ENCODE measurements at regions not wholly inside any gene's neighbourhood (a gene's known extent, or its start where the extent isn't known, plus 50 kb on each side); places are given as distances from the start of the nearest gene placed in this dataset.

DNA sequence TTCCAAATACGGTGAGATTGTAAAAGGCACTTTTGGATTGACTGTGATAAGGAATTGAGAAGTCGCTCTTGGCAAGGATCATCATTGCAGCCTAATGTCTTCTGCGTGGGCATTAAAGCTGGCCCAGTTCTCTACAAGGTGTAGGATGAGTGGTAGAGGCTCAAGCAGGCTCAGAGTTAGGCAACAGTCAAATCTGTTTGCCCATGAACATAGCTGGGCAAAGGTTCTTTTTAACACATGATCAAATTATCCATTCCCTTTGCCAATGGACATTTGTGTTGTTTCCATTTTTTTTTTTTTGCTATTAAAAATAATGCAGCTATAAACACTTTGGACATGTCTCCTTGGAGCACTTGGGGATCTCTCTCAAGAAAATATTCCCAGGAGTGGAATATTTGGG is 229.1 kb upstream of the FAT1 start:
- H3K27ac ChIP-seq (ENCODE audit: low read depth in 2 of 2, low read length in 2 of 2) = no peak overlapping the region
- TF ChIP-seq, protein P1, sequence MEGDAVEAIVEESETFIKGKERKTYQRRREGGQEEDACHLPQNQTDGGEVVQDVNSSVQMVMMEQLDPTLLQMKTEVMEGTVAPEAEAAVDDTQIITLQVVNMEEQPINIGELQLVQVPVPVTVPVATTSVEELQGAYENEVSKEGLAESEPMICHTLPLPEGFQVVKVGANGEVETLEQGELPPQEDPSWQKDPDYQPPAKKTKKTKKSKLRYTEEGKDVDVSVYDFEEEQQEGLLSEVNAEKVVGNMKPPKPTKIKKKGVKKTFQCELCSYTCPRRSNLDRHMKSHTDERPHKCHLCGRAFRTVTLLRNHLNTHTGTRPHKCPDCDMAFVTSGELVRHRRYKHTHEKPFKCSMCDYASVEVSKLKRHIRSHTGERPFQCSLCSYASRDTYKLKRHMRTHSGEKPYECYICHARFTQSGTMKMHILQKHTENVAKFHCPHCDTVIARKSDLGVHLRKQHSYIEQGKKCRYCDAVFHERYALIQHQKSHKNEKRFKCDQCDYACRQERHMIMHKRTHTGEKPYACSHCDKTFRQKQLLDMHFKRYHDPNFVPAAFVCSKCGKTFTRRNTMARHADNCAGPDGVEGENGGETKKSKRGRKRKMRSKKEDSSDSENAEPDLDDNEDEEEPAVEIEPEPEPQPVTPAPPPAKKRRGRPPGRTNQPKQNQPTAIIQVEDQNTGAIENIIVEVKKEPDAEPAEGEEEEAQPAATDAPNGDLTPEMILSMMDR (IDR thresholded peaks at IDR 0.05; ENCODE audit: borderline replicate concordance, extremely low read depth, insufficient read depth) = no peak
- H3K9ac ChIP-seq (ENCODE audit: low read length in 3 of 3) = no peak overlapping the region
- H3K4me1 ChIP-seq (ENCODE audit: control insufficient read depth in 2 of 3, insufficient read depth in 2 of 3, low read depth in 1 of 3, low read length in 3 of 3) = peaks cover 0 to 2% (median 0%) of the 10 kb centered on the region in 3 donors
- no peaks in the 10 kb centered on the region for H3K9me3 ChIP-seq (ENCODE audit: control insufficient read depth in 2 of 3, insufficient read depth in 1 of 3, low read length in 3 of 3)
- H3K36me3 ChIP-seq (ENCODE audit: control insufficient read depth in 2 of 3, insufficient read depth in 3 of 3, low read length in 3 of 3) = no peaks in the 10 kb centered on the region
- DNase-seq = no peak
- no peak for FAIRE-seq
- intact Hi-C loops (cut with DNase I) = no loop called here
- no peak overlapping the region for H3K4me3 ChIP-seq (ENCODE audit: low read length in 3 of 3)
- H3K27me3 ChIP-seq (ENCODE audit: control insufficient read depth, insufficient read depth, low read length) = no peaks in the 10 kb centered on the region

DNA sequence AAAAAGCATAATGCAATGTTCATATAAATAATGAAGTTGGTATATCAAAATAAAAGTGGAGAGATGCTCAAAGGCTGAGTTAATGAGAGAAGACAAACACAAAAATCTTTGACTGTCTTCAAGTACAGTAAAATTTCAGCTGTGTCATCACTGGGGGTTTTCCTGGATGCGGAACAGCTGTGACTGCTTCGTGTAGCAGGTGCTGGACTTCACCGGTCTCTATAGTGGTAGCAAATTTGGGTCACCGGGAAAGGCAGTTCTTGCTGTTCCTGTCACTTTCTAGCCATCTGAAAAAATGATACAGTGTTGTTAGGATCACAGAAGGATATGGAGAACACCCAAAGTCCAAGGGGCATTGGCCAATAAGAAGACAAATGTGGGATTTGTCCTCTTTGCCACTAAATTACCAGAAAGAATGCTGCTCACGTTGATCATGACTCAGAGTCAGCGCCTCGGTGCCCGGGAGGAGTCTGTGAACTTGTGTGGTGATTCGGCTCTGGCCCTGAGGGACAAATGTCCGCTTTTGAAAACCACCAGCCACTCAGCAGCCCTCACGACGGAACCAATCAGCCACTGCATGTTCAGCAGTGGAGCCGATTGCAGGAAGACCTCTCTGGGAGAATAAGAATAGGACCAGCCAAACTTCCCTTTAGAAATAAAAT is 230.1 kb upstream of the FAT1 start:
- Histone ChIP-seq H3K27ac (ENCODE audit: low read depth in 2 of 2, low read length in 2 of 2) (no peak overlapping the region), H3K9me3 (ENCODE audit: control insufficient read depth in 2 of 3, insufficient read depth in 1 of 3, low read length in 3 of 3) (no peaks in the 10 kb centered on the region), H3K4me3 (ENCODE audit: low read length in 3 of 3) (no peak overlapping the region), H3K27me3 (ENCODE audit: control insufficient read depth, insufficient read depth, low read length) (no peaks in the 10 kb centered on the region), H3K9ac (ENCODE audit: low read length in 3 of 3) (no peak overlapping the region), H3K4me1 (ENCODE audit: control insufficient read depth in 2 of 3, insufficient read depth in 2 of 3, low read depth in 1 of 3, low read length in 3 of 3) (peaks cover 0 to under 1% (median 0%) of the 10 kb centered on the region in 3 donors), H3K36me3 (ENCODE audit: control insufficient read depth in 2 of 3, insufficient read depth in 3 of 3, low read length in 3 of 3) (no peaks in the 10 kb centered on the region)
- FAIRE-seq (no peak), DNase-seq (no peak)
- TF ChIP-seq, protein P1 (IDR thresholded peaks at IDR 0.05; ENCODE audit: borderline replicate concordance, extremely low read depth, insufficient read depth) = no peak
- intact Hi-C loops (cut with DNase I) = no loop called here

DNA sequence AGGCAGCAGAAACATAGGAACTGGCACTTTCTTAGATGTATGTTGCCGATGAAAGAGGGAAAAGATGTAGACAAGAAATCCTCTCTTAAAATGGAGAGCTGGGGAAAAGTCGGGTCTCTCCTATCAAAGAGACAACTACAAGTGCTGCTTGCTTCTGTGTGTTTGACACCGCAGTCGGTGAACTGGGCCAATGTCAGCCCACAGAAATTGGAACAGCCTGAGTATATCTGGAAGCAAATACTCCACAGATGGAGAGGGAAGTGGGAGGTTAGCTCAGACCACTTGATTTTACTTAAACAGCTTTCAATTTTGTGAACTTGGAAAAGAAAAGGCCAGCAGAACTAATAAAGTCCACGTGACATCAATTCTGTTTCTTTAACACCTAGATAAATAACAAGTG is 230.9 kb upstream of the FAT1 start:
- H3K36me3 ChIP-seq (ENCODE audit: control insufficient read depth in 2 of 3, insufficient read depth in 3 of 3, low read length in 3 of 3) = no peaks in the 10 kb centered on the region
- no peaks in the 10 kb centered on the region for H3K4me1 ChIP-seq (ENCODE audit: control insufficient read depth in 2 of 3, insufficient read depth in 2 of 3, low read depth in 1 of 3, low read length in 3 of 3)
- no peak for FAIRE-seq
- peak in 1 of 5 donors; percentile 35 for DNase-seq
- no peaks in the 10 kb centered on the region for H3K9me3 ChIP-seq (ENCODE audit: control insufficient read depth in 2 of 3, insufficient read depth in 1 of 3, low read length in 3 of 3)
- H3K27me3 ChIP-seq (ENCODE audit: control insufficient read depth, insufficient read depth, low read length) = no peaks in the 10 kb centered on the region
- no peak overlapping the region for H3K4me3 ChIP-seq (ENCODE audit: low read length in 3 of 3)
- no peak overlapping the region for H3K9ac ChIP-seq (ENCODE audit: low read length in 3 of 3)
- intact Hi-C loops (cut with DNase I) = no loop called here
- TF ChIP-seq, protein P1 (IDR thresholded peaks at IDR 0.05; ENCODE audit: borderline replicate concordance, extremely low read depth, insufficient read depth) = no peak
- H3K27ac ChIP-seq (ENCODE audit: low read depth in 2 of 2, low read length in 2 of 2) = no peak overlapping the region

DNA sequence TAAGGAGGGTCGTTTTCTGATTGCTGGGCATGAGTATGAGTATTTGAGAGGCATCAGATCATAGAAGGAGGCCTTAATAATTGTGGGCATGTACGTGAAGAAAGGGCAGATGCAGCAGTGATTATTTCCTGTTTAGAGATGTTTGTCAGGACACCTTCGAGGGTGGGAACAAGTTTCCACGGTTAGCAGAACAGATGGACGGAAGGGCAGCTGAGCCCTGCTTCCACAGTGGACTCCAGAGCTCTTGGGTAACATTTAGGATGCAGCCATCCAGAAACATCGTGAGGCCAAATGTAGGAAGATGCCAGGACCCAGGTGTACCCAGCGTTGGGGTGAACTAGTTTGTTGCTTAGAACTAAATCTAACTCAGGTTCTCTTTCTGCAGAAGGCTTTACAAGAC is 231.3 kb upstream of the FAT1 start:
- H3K4me1 ChIP-seq (ENCODE audit: control insufficient read depth in 2 of 3, insufficient read depth in 2 of 3, low read depth in 1 of 3, low read length in 3 of 3) = no peaks in the 10 kb centered on the region
- intact Hi-C loops (cut with DNase I) = no loop called here
- H3K9ac ChIP-seq (ENCODE audit: low read length in 3 of 3) = no peak overlapping the region
- FAIRE-seq (no peak), DNase-seq (no peak)
- no peaks in the 10 kb centered on the region for H3K9me3 ChIP-seq (ENCODE audit: control insufficient read depth in 2 of 3, insufficient read depth in 1 of 3, low read length in 3 of 3)
- H3K4me3 ChIP-seq (ENCODE audit: low read length in 3 of 3) = no peak overlapping the region
- H3K27me3 ChIP-seq (ENCODE audit: control insufficient read depth, insufficient read depth, low read length) = no peaks in the 10 kb centered on the region
- H3K36me3 ChIP-seq (ENCODE audit: control insufficient read depth in 2 of 3, insufficient read depth in 3 of 3, low read length in 3 of 3) = no peaks in the 10 kb centered on the region
- no peak overlapping the region for H3K27ac ChIP-seq (ENCODE audit: low read depth in 2 of 2, low read length in 2 of 2)
- TF ChIP-seq, protein P1 (IDR thresholded peaks at IDR 0.05; ENCODE audit: borderline replicate concordance, extremely low read depth, insufficient read depth) = no peak

Measured in kidney (tissue), 13 donors.